AG08396 (cell line): ENCODE measurements at regions not wholly inside any gene's neighbourhood (a gene's known extent, or its start where the extent isn't known, plus 50 kb on each side); places are given as distances from the start of the nearest gene placed in this dataset.
"Not testable (repeated sequence)": the region's sequence is repeated elsewhere in the genome, so short reads cannot be mapped to it uniquely, and the experiment has no call there.

Experiments
- DNase-seq: peaks from one replicate; pipeline ENCODE4 v3.0.0; 2012; ENCODE audit warnings: low spot score, mixed read lengths

GRCh38 chr6:68575765-68576439 lies 59.2 kb upstream of the ADGRB3 start:
- DNase-seq: no peak

- DNase-seq: no peak
Observed at GRCh38 chr6:68572975-68573374, 62.1 kb upstream of the ADGRB3 start.

- no peak for DNase-seq
Observed at GRCh38 chr6:68572525-68572924, 62.6 kb upstream of the ADGRB3 start.

GRCh38 chr6:68559716-68560115 lies 75.4 kb upstream of the ADGRB3 start:
- DNase-seq: no peak

- no peak for DNase-seq
Observed at GRCh38 chr6:68559070-68559469, 76.0 kb upstream of the ADGRB3 start.

GRCh38 chr6:68546620-68547019 lies 88.5 kb upstream of the ADGRB3 start:
- DNase-seq: no peak

- no peak for DNase-seq
Observed at GRCh38 chr6:68544450-68544849, 90.6 kb upstream of the ADGRB3 start.

GRCh38 chr6:68533339-68533795 lies 101.7 kb upstream of the ADGRB3 start:
- no peak for DNase-seq

- no peak for DNase-seq
Observed at GRCh38 chr6:68527691-68528090, 107.4 kb upstream of the ADGRB3 start.

GRCh38 chr6:68506911-68507310 lies 128.2 kb upstream of the ADGRB3 start:
- no peak for DNase-seq

- no peak for DNase-seq
Observed at GRCh38 chr6:68502946-68503345, 132.1 kb upstream of the ADGRB3 start.

GRCh38 chr6:68497927-68498326 lies 137.2 kb upstream of the ADGRB3 start:
- DNase-seq: peak; percentile 4

- DNase-seq: not testable (repeated sequence)
Observed at GRCh38 chr6:68494880-68495279, 140.2 kb upstream of the ADGRB3 start.

- no peak for DNase-seq
Observed at GRCh38 chr6:68476611-68477010, 158.5 kb upstream of the ADGRB3 start.

- no peak for DNase-seq
Observed at GRCh38 chr6:68473433-68474210, 161.5 kb upstream of the ADGRB3 start.

- DNase-seq: no peak
Observed at GRCh38 chr6:68468244-68468884, 166.7 kb upstream of the ADGRB3 start.

- DNase-seq: no peak
Observed at GRCh38 chr6:68458447-68458846, 176.6 kb upstream of the ADGRB3 start.

GRCh38 chr6:68447112-68447511 lies 188.0 kb upstream of the ADGRB3 start:
- no peak for DNase-seq

GRCh38 chr6:68445926-68446325 lies 189.2 kb upstream of the ADGRB3 start:
- no peak for DNase-seq

GRCh38 chr6:68443704-68444103 lies 191.4 kb upstream of the ADGRB3 start:
- no peak for DNase-seq

- peak; percentile 5 for DNase-seq
Observed at GRCh38 chr6:68427630-68428029, 207.5 kb upstream of the ADGRB3 start.

GRCh38 chr6:68410021-68410420 lies 225.1 kb upstream of the ADGRB3 start:
- DNase-seq: no peak

- DNase-seq: no peak
Observed at GRCh38 chr6:68400396-68400795, 234.7 kb upstream of the ADGRB3 start.
